Ovary (tissue), 3 donors: ENCODE measurements at regions not wholly inside any gene's neighbourhood (a gene's known extent, or its start where the extent isn't known, plus 50 kb on each side); places are given as distances from the start of the nearest gene placed in this dataset.

ENCODE experiments used
- EP300 ChIP-seq: sonication (generic); formaldehyde crosslinking; IDR thresholded peaks from one replicate; pipeline ENCODE4 v1.6.1; 2017; ENCODE audit warnings: antibody characterized with exemption
- POLR2A ChIP-seq: fragments of 450-650 bp; IDR thresholded peaks from one replicate; pipeline ENCODE4 v1.6.1; 2017; ENCODE audit warnings: antibody characterized with exemption, mild to moderate bottlenecking, moderate library complexity
- TF ChIP-seq, protein P1 (sequence below), 3 donors: fragments of 450-650 bp in 2 of 3; fragments of 200-600 bp in 1 of 3; IDR thresholded peaks; one replicate each; pipeline versions ENCODE4 v1.5.1 to v1.8.0; 2016 to 2022; ENCODE audit warnings: antibody characterized with exemption in 3 of 3, mild to moderate bottlenecking in 1 of 3
- donor health status: DM: no; HTN: no; CAD: no.

DNA sequence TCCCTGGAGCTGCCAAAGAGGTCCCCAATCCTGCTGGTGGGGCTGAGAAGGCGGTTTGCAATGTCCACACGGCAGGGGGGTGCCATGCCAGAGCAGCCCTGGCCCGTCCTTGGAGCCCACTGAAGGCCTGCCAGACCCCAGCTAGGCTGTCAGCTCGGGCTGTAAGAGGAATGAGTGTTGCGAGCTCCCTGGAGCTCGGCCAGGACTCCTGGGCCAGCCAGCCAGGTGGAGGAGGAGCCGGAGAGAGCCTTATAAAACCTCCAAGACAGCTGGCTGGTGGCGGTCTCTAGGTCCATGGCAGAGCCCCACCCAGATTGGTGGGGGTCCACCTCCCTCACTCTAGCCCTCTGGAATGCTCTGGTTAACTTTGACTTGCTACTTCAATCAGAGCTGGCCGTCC is 55.1 kb upstream of the CALN1 start:
- no peak for TF ChIP-seq POLR2A
- TF ChIP-seq, protein P1, sequence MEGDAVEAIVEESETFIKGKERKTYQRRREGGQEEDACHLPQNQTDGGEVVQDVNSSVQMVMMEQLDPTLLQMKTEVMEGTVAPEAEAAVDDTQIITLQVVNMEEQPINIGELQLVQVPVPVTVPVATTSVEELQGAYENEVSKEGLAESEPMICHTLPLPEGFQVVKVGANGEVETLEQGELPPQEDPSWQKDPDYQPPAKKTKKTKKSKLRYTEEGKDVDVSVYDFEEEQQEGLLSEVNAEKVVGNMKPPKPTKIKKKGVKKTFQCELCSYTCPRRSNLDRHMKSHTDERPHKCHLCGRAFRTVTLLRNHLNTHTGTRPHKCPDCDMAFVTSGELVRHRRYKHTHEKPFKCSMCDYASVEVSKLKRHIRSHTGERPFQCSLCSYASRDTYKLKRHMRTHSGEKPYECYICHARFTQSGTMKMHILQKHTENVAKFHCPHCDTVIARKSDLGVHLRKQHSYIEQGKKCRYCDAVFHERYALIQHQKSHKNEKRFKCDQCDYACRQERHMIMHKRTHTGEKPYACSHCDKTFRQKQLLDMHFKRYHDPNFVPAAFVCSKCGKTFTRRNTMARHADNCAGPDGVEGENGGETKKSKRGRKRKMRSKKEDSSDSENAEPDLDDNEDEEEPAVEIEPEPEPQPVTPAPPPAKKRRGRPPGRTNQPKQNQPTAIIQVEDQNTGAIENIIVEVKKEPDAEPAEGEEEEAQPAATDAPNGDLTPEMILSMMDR (IDR thresholded peaks at IDR 0.05), result no peak
- no peak for TF ChIP-seq EP300
